A549 (cell line): ENCODE measurements at regions not wholly inside any gene's neighbourhood (a gene's known extent, or its start where the extent isn't known, plus 50 kb on each side); places are given as distances from the start of the nearest gene placed in this dataset.

Experiments
- CTCF ChIP-seq: fragments of >200 bp; sonication (Bioruptor Twin); formaldehyde crosslinking; IDR thresholded peaks from 3 replicates; pipeline ENCODE4 v1.5.1; 2016
- KDM1A ChIP-seq: fragments of 200-600 bp; sonication (generic); IDR thresholded peaks from 2 replicates; pipeline ENCODE4 v1.6.1; 2016; ENCODE audit warnings: low read depth, mild to moderate bottlenecking
- TF ChIP-seq, protein P1 (sequence below): IDR thresholded peaks from 2 replicates; pipeline ENCODE4 v1.6.1; 2012

GRCh38 chr17:13429201-13429600 lies 172.5 kb downstream of the HS3ST3A1 start:
- TF ChIP-seq KDM1A (no peak), CTCF (no peak)
- TF ChIP-seq, protein P1, sequence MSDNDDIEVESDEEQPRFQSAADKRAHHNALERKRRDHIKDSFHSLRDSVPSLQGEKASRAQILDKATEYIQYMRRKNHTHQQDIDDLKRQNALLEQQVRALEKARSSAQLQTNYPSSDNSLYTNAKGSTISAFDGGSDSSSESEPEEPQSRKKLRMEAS = no peak
